H1 (cell line): ENCODE measurements at regions not wholly inside any gene's neighbourhood (a gene's known extent, or its start where the extent isn't known, plus 50 kb on each side); places are given as distances from the start of the nearest gene placed in this dataset.

Experiments
- BCL11A ChIP-seq, 2 experiments: IDR thresholded peaks; one replicate each; pipeline ENCODE4 v1.6.1; 2011; ENCODE audit warnings: low read depth in 2 of 2, low read length in 2 of 2, mild to moderate bottlenecking in 2 of 2
- CHD2 ChIP-seq: IDR thresholded peaks from 2 replicates; pipeline ENCODE4 v1.6.1; 2012; ENCODE audit warnings: low read length, improper control_type of control experiment
- JUND ChIP-seq: IDR thresholded peaks from 2 replicates; pipeline ENCODE4 v1.6.1; 2011; ENCODE audit warnings: mild to moderate bottlenecking, improper control_type of control experiment, low read length
- KDM4A ChIP-seq: IDR thresholded peaks from one replicate; pipeline ENCODE4 v1.7.1; 2012; ENCODE audit warnings: low read depth, mild to moderate bottlenecking, moderate library complexity, low read length, inconsistent platforms; ENCODE audit not compliant: severe bottlenecking
- KDM5A ChIP-seq: fragments of 200-600 bp; IDR thresholded peaks from 2 replicates; pipeline ENCODE4 v1.7.1; 2012; ENCODE audit warnings: mild to moderate bottlenecking, low read length, inconsistent platforms, mixed read lengths
- PHF8 ChIP-seq: fragments of 200-600 bp; sonication (generic); conservative IDR thresholded peaks from 2 replicates; pipeline ENCODE4 v1.7.1; 2012; ENCODE audit warnings: low read depth, mild to moderate bottlenecking, inconsistent platforms, low read length, moderate library complexity
- RFX5 ChIP-seq: IDR thresholded peaks from 2 replicates; pipeline ENCODE4 v1.6.1; 2011; ENCODE audit warnings: low read depth, low read length, improper control_type of control experiment, borderline replicate concordance
- TBP ChIP-seq: IDR thresholded peaks from 2 replicates; pipeline ENCODE4 v1.6.1; 2011; ENCODE audit warnings: low read depth, low read length, improper control_type of control experiment
- TEAD4 ChIP-seq: IDR thresholded peaks from 2 replicates; pipeline ENCODE4 v1.6.1; 2012; ENCODE audit warnings: low read depth, low read length, inconsistent platforms, mixed read lengths

GRCh38 chr5:37988454-37989046 is 148.7 kb upstream of the GDNF start (continued):
- no peak for TF ChIP-seq TBP
- TF ChIP-seq KDM5A, result no peak
- TF ChIP-seq TEAD4, result no peak
- TF ChIP-seq JUND, result no peak
- TF ChIP-seq KDM4A, result no peak
- TF ChIP-seq RFX5, result no peak
- TF ChIP-seq CHD2, result no peak
- no peak for TF ChIP-seq PHF8
- no peak for TF ChIP-seq BCL11A (IDR thresholded peaks at IDR 0.05; ENCODE audit: low read depth in 2 of 2, low read length in 2 of 2)
